ENCODE measurements at regions not wholly inside any gene's neighbourhood (a gene's known extent, or its start where the extent isn't known, plus 50 kb on each side); places are given as distances from the start of the nearest gene placed in this dataset.
"Not testable (repeated sequence)": the region's sequence is repeated elsewhere in the genome, so short reads cannot be mapped to it uniquely, and the experiment has no call there.

- no peak for TF ChIP-seq CTCF (IDR thresholded peaks at IDR 0.05; ENCODE audit: low read depth, low read length)
- H3K4me3 ChIP-seq (ENCODE audit: low read depth, low read length), result no peak overlapping the region
Observed at GRCh38 chr7:24448038-24448437, 125.2 kb upstream of the PALS2 start.

GRCh38 chr7:24449416-24449815 is 123.8 kb upstream of the PALS2 start:
- H3K4me3 ChIP-seq (ENCODE audit: low read depth, low read length), result not testable (repeated sequence)

- TF ChIP-seq CTCF (IDR thresholded peaks at IDR 0.05; ENCODE audit: low read depth, low read length), result no peak
Observed at GRCh38 chr7:24455813-24456525, 117.3 kb upstream of the PALS2 start.

GRCh38 chr7:24456526-24457218 is 116.6 kb upstream of the PALS2 start:
- no peak for TF ChIP-seq CTCF (IDR thresholded peaks at IDR 0.05; ENCODE audit: low read depth, low read length)
- no peak overlapping the region for H3K4me3 ChIP-seq (ENCODE audit: low read depth, low read length)

More at GRCh38 chr7:24455813-24456525, 117.3 kb upstream of the PALS2 start:
- H3K4me3 ChIP-seq (ENCODE audit: low read depth, low read length), result no peak overlapping the region

- H3K4me3 ChIP-seq (ENCODE audit: low read depth, low read length), result no peak overlapping the region
- no peak for TF ChIP-seq CTCF (IDR thresholded peaks at IDR 0.05; ENCODE audit: low read depth, low read length)
Observed at GRCh38 chr7:24457219-24457558, 116.1 kb upstream of the PALS2 start.

GRCh38 chr7:24462117-24462516 is 111.1 kb upstream of the PALS2 start:
- H3K4me3 ChIP-seq (ENCODE audit: low read depth, low read length), result no peak overlapping the region
- TF ChIP-seq CTCF (IDR thresholded peaks at IDR 0.05; ENCODE audit: low read depth, low read length), result no peak

- no peak overlapping the region for H3K4me3 ChIP-seq (ENCODE audit: low read depth, low read length)
- no peak for TF ChIP-seq CTCF (IDR thresholded peaks at IDR 0.05; ENCODE audit: low read depth, low read length)
Observed at GRCh38 chr7:24462984-24463383, 110.3 kb upstream of the PALS2 start.
